Sigmoid colon (tissue), 6 donors: ENCODE measurements at regions not wholly inside any gene's neighbourhood (a gene's known extent, or its start where the extent isn't known, plus 50 kb on each side); places are given as distances from the start of the nearest gene placed in this dataset.
A peak's percentile ranks its signal among the peaks of the same experiment; 100 is the strongest.

ENCODE experiments used
- DNase-seq: peaks from one replicate; pipeline ENCODE4 v3.0.0-alpha.2; 2019
- H3K27ac ChIP-seq, 4 donors: fragments of 200-600 bp; sonication (generic); one replicate each; pipeline ENCODE4 v1.5.1; 2016 to 2019; ENCODE audit warnings: mild to moderate bottlenecking in 1 of 4
- H3K27me3 ChIP-seq, 3 donors: fragments of 200-600 bp; sonication (generic); one replicate each; pipeline ENCODE4 v1.5.1; 2019; ENCODE audit warnings: mild to moderate bottlenecking in 1 of 3
- H3K36me3 ChIP-seq, 4 donors: fragments of 200-600 bp; sonication (generic); one replicate each; pipeline ENCODE4 v1.5.1; 2016 to 2019
- H3K4me1 ChIP-seq, 4 donors: fragments of 200-600 bp; sonication (generic); one replicate each; pipeline ENCODE4 v1.5.1; 2017 to 2019
- H3K4me3 ChIP-seq, 4 donors: fragments of 200-600 bp; sonication (generic); one replicate each; pipeline ENCODE4 v1.5.1; 2017 to 2019; ENCODE audit warnings: mild to moderate bottlenecking in 2 of 4, moderate library complexity in 1 of 4
- H3K9me3 ChIP-seq, 4 donors: fragments of 200-600 bp in 3 of 4; sonication (generic) in 3 of 4; one replicate each; pipeline versions ENCODE4 v1.5.1 to v1.6.1; 2013 to 2019
- CTCF ChIP-seq, 4 experiments: fragments of 450-650 bp in 3 of 4; fragments of 200-600 bp in 1 of 4; IDR thresholded peaks; one replicate each; pipeline ENCODE4 v1.5.1; 2016 to 2019; ENCODE audit warnings: antibody characterized with exemption in 4 of 4, mild to moderate bottlenecking in 3 of 4, moderate library complexity in 2 of 4
- EP300 ChIP-seq, 4 donors: sonication (generic); formaldehyde crosslinking; IDR thresholded peaks; one replicate each; pipeline ENCODE4 v1.6.1; 2017; ENCODE audit warnings: antibody characterized with exemption in 4 of 4
- POLR2A ChIP-seq, 2 donors: fragments of 450-650 bp; IDR thresholded peaks; one replicate each; pipeline ENCODE4 v1.6.1; 2016; ENCODE audit warnings: antibody characterized with exemption in 2 of 2, mild to moderate bottlenecking in 2 of 2, moderate library complexity in 2 of 2
- POLR2AphosphoS5 ChIP-seq, 4 donors: sonication (generic); formaldehyde crosslinking; IDR thresholded peaks; one replicate each; pipeline ENCODE4 v1.6.1; 2017; ENCODE audit warnings: antibody characterized with exemption in 4 of 4
- WGBS, 2 donors: extraction: QIAGEN DNeasy Blood & Tissue Kit; methylation state at CpG; one replicate each; pipeline ENCODE4 v1.1.7; 2013; 5-methylcytosine and 5-hydroxymethylcytosine counted together
- intact Hi-C: fragments of 100-400 bp; cut with DNase I; formaldehyde crosslinking; loops from one replicate; pipeline ENCODE4 v1.15.1; 2023
- donor health status: healthy with polysubstance abuse.
- donor health status: healthy.

GRCh38 chr6:138593909-138594757, 94.8 kb upstream of the NHSL1 start:
- intact Hi-C loops, result loop anchor here (5.0 kb wide), 1 partner anchor 477 kb away; no protein-coding TSS in a partner anchor
- TF ChIP-seq CTCF (IDR thresholded peaks at IDR 0.05) (no peak), POLR2A (IDR thresholded peaks at IDR 0.05) (no peak), POLR2AphosphoS5 (IDR thresholded peaks at IDR 0.05) (no peak), EP300 (IDR thresholded peaks at IDR 0.05) (no peak)
- no peaks in the 10 kb centered on the region for H3K9me3 ChIP-seq
- H3K36me3 ChIP-seq, result no peaks in the 10 kb centered on the region
- 80 to 82% methylated on average over 9 of the region's 9 CpGs for WGBS, 2 donors
- H3K27ac ChIP-seq, result peak overlapping the region; percentile 11 to 47 (median 46)
- peaks cover 0 to 11% (median 0%) of the 10 kb centered on the region in 4 donors for H3K4me1 ChIP-seq
- H3K27me3 ChIP-seq, result no peaks in the 10 kb centered on the region
- DNase-seq, result no peak
- H3K4me3 ChIP-seq, result no peak overlapping the region

- Histone ChIP-seq H3K36me3 (no peaks in the 10 kb centered on the region), H3K4me1 (peaks cover 0 to 11% (median 0%) of the 10 kb centered on the region in 4 donors), H3K27me3 (no peaks in the 10 kb centered on the region), H3K27ac (no peak overlapping the region), H3K4me3 (no peak overlapping the region), H3K9me3 (no peaks in the 10 kb centered on the region)
- no peak for DNase-seq
- 85 to 93% methylated on average over 4 of the region's 4 CpGs for WGBS, 2 donors
- TF ChIP-seq CTCF (IDR thresholded peaks at IDR 0.05) (no peak), EP300 (IDR thresholded peaks at IDR 0.05) (no peak), POLR2AphosphoS5 (IDR thresholded peaks at IDR 0.05) (no peak), POLR2A (IDR thresholded peaks at IDR 0.05) (no peak)
- intact Hi-C loops, result loop anchor here (5.0 kb wide), 1 partner anchor 477 kb away; no protein-coding TSS in a partner anchor
Observed at GRCh38 chr6:138594758-138595140, 95.5 kb upstream of the NHSL1 start.

- no peak for DNase-seq
- Histone ChIP-seq H3K27me3 (no peaks in the 10 kb centered on the region), H3K36me3 (no peaks in the 10 kb centered on the region), H3K9me3 (no peaks in the 10 kb centered on the region), H3K4me3 (no peak overlapping the region), H3K27ac (peak overlapping the region in 1 of 4 donors; percentile 18), H3K4me1 (peaks cover 0 to 11% (median 0%) of the 10 kb centered on the region in 4 donors)
- intact Hi-C loops, result no loop called here
- 79 to 86% methylated on average over 5 of the region's 5 CpGs for WGBS, 2 donors
- TF ChIP-seq EP300 (IDR thresholded peaks at IDR 0.05), result no peak
- TF ChIP-seq CTCF (IDR thresholded peaks at IDR 0.05), result no peak
- no peak for TF ChIP-seq POLR2A (IDR thresholded peaks at IDR 0.05)
- no peak for TF ChIP-seq POLR2AphosphoS5 (IDR thresholded peaks at IDR 0.05)
Observed at GRCh38 chr6:138596126-138596525, 96.8 kb upstream of the NHSL1 start.

- no peaks in the 10 kb centered on the region for H3K27me3 ChIP-seq
- peaks cover 0 to 11% (median 0%) of the 10 kb centered on the region in 4 donors for H3K4me1 ChIP-seq
- H3K4me3 ChIP-seq, result no peak overlapping the region
- DNase-seq, result no peak
- intact Hi-C loops, result no loop called here
- H3K9me3 ChIP-seq, result no peaks in the 10 kb centered on the region
- no peaks in the 10 kb centered on the region for H3K36me3 ChIP-seq
- WGBS, 2 donors, result 92 to 95% methylated on average over 11 of the region's 11 CpGs
- no peak overlapping the region for H3K27ac ChIP-seq
- TF ChIP-seq CTCF (IDR thresholded peaks at IDR 0.05) (no peak), POLR2A (IDR thresholded peaks at IDR 0.05) (no peak), EP300 (IDR thresholded peaks at IDR 0.05) (no peak), POLR2AphosphoS5 (IDR thresholded peaks at IDR 0.05) (no peak)
Observed at GRCh38 chr6:138596591-138596990, 97.3 kb upstream of the NHSL1 start.
